Inflammatory macrophage treated with lipopolysaccharide for 4 hours (primary cell): ENCODE measurements at regions not wholly inside any gene's neighbourhood (a gene's known extent, or its start where the extent isn't known, plus 50 kb on each side); places are given as distances from the start of the nearest gene placed in this dataset.
"Not testable (repeated sequence)": the region's sequence is repeated elsewhere in the genome, so short reads cannot be mapped to it uniquely, and the experiment has no call there.

Experiments used
- DNase-seq: peaks from one replicate; pipeline ENCODE4 v3.0.0-alpha.2; 2020

DNA sequence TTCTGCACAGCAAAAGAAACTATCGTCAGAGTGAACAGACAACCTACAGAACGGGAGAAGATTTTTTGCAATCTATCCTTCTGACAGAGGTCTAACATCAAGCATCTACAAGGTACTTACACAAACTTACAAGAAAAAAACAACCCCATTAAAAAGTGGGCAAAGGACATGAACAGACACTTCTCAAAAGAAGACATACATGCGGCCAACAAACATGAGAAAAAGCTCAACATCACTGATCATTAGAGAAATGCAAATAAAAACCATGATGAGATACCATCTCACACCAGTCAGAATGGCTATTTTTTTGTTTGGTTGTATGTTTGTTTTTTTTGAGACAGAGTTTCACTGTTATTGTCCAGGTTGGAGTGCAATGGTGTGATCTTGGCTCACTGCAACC is 131.5 kb upstream of the MED13 start:
- DNase-seq: not testable (repeated sequence)

DNA sequence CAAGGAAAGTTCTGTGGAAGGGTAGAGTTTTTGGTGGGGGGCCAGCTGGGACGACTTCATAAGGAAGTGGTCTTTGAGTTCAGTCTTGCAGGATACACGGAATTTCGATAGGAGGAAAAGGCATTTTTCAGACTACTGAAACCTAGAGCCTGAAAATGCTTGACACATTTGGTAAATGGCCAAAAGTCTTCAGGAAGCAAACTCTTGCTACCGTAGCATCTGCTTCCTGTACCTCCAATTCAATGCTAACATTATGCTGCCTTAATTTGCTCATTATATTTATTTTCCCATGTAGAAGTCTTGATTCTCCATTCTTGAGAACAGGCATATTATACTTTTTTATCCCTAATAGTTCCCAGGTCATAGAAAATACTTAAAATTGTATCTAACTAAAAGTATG is 129.3 kb upstream of the MED13 start:
- no peak for DNase-seq

DNA sequence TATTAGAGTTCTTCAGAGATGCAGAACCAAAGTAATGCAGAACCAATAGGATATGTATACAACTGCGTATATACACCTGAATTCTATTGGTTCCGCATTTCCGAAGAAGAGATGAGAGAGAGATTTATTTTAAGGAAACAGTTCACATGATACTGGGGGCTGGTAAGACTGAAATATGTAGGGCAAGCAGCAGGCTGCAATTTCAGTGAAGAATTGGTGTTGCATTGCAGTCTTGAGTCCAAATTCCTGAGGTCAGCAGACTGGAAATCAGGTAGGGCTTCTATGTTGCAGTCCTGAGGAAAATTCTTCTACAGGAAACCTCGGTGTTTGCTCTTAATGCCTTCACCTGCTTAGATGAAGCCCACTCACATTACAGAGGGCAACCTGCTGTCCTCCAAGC is 128.2 kb upstream of the MED13 start:
- DNase-seq: no peak

DNA sequence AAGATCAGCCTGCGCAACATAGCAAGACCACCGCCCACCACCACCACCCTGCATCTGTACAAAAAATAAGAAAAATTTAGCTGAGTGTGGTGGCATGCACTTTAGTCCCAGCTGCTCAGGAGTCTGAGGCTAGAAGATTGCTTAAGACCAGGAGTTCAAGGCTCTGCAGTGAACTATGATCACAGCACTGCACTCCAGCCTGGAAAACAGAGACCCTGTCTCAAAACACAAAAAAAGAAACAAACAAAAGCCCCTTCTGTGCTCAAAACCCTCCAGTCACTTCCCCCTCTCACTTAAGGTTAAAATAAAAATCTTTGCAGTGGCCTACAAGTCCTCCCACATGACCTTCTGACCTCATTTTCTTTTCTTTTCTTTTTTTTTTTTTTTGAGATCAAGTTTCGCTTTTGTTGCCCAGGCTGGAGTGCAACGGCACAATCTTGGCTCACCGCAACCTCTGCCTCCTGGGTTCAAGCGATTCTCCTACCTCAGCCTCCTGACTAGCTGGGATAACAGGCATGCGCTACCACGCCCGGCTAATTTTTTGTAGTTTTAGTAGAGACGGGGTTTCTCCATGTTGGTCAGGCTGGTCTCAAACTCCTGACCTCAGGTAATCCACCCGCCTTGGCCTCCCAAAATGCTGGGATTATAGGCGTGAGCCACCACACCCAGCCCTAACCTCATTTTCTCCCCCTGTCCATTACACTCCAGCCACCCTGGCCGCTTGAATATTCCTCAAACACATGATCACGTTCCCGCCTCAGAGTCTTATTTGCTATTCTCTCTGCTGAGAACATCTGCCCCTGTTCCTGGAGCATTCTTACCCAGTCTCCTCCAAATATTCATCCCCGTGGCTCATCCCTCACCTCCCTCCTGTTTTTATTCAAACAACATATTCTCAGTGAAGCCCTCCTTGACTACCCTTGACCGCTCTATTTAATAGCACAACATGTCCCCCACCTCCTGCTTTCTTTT is 126.6 kb upstream of the MED13 start:
- peak; percentile 44 for DNase-seq

DNA sequence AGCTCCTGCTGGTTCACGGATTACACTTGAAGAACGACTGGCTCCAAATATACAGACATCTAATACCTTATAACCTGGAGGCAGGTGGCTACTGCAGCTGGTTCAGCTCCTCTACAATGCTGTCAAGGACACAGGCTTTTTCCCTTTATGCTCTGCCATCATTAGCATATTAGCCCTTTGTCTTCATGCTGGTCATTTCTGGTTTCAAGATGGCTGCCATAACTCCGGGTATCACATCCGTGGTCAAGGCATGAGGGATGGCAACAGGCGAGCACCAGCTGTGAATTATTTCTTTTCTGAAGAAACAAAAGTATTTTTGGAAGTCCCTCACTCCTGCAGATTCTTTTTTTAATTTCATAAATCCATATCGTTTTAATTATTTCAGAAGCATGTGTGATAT is 124.3 kb upstream of the MED13 start:
- no peak for DNase-seq

DNA sequence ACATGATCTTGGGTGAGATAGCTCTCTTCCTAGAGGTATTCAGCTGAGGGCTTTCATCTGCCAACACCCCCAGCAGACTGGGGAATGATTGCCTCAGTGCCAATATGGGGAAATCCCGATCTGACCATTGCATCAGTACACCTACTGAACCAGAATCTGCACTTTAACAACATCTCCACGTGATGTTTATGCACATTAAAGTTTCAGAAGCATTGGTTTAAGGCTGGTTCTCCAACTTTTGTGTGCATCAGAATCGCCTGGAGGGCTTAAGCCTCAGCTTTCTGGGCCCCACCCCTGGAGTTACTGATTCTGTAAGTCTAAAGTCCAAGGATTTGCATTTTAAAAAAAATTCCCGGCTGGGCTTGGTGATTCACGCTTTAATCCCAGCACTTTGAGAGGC is 123.6 kb upstream of the MED13 start:
- DNase-seq: peak; percentile 55

DNA sequence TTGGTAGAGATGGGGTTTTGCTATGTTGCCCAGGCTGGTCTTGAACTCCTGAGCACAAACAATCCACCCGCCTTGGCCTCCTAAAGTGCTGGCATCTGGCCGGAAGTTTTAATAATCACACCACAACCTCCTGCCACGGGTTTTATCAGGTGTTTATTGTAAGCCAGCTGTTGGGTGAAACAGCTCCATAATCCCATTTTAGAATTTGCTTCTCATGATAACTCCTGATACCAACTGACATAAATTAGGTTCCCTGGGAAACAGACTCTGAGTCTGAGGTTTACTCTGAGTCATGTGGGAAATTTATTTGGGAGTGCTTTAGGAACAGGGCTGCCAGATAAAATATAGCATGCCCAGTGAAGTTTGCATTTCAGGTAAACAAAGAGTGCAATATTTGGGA is 122.6 kb upstream of the MED13 start:
- DNase-seq: no peak

DNA sequence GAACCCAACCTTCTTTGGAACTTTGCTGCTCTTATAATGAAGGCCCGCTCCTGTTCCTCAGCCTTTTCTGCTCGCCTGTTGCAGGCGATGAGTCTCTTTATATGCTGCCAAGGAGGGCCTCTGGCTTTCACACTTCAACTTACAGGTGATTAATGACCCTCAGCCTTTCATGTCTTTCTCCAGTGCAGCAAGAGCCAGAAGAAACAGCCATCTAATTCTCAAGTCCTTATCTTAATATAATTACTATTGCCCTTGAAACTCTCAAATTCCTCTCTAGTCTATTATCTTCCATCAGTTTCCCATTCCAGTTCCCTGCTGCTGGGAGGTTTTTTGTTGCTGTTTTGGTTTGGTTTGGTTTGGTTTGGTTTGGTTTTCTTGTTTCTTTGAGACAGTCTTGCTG is 121.8 kb upstream of the MED13 start:
- DNase-seq: no peak

DNA sequence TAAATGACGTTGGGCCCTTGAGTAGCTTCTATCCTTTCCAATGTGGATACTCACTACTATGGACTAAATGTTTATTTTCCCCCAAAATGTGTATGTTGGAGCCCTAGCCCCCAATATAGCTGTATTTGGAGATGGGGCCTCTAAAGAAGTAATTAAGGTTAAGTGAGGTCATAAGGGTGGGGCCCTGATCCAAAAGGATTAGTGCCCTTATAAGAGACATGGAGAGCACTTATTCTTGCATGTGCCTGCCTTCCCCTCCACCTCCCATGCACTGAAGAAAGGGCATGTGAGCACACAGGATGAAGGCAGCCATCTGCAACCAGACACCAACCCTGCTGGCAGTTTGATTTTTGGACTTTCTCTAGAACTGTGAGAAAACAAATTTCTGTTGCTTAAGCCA is 115.7 kb upstream of the MED13 start:
- DNase-seq: no peak

DNA sequence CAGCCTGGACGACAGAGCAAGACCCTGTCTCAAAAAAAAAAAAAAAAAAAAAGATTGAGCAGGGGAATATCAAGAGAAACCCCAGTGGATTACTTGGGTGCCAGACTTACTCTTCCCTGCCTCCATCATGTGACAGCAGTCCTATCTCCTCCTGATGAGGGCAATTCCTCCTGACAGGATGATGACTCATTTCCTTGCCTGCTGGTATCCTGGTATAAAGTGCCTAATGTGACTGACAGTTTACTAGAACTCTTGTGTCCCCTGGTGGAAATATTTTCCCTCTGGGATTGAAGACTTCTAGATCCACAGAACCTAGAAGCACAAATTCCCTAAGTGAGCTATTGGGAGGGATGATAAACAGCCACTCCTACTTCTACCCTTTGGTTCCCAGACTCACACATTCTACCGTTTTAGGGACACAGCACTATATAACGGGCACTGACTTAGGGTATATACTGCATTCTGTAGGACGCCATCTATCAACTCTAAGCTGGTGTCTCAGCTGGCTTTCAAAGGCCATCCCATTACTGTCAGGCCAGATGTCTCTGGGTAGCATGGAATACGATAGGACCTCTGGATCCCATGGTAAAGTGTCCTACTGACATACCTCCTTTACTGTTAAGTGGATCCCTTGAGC is 114.6 kb upstream of the MED13 start:
- DNase-seq: peak; percentile 80

DNA sequence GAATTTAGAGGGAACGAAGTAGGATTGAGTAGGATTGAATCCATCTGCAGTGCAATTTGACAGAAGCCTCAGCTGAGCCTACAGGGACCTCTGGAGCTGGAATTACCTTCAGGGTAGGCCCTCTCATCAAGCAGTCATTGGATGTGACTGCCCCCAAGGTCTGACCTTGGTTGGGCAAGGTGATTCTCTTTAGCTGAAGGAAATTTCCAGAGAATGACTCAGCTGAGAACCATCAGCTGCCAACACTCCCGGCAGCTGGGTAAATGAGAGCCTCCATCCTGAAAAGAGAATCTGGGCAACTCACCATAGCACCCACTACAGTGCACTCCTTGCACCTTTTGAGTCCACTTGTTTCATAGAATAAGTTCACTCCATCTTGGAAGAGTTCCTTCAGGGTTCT is 113.5 kb upstream of the MED13 start:
- peak; percentile 44 for DNase-seq

DNA sequence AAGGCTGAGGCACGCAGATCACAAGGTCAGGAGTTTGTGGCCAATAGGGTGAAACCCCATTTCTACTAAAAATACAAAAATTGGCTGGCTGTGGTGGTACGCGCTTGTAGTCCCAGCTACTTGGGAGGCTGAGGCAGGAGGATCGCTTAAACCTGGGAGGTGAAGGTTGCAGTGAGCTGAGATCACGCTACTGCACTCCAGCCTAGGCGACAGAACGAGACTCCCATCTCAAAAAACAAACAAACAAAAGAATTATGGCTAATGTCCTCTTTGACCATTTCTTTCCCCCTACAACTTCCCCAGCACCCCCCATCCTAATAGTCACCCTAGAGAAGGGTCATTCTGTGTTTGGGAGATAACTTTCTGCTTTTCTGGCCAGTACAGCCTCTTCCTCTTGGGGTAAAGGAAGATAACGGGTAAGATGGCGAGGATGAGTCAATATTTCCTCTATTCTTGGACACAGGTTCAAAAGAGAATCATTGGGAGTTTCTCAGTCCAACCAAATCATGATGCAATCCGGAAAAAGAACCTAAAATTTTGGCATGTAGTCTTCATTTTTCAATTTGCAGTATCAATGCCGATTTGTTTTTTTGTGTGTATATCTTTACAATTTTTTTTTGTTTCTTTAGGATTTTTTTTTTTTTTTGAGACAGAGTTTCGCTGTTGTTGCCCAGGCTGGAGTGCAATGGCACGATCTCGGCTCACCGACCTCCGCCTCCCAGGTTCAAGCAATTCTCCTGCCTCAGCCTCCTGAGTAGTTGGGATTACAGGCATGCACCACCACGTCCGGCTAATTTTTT is 107.6 kb upstream of the MED13 start:
- DNase-seq: peak; percentile 82

DNA sequence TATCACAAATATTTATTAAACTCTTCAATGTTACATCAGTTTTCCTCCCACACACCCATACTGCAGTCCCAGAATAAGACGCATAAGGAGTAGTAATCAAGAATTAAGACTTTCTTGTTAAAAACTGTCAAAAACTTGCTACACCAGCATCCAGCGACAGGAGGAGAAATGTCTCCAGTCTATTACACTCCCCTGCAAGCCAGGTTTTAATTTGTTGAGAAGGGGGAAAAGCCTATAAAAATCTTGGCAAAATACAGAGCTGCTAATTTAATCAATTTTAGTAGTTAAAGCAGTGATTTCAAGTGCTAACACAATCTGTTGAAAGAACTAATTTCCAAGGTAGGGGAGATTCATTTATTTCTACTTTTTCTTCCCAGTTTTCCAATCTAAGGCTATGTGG is 102.0 kb upstream of the MED13 start:
- DNase-seq: no peak

DNA sequence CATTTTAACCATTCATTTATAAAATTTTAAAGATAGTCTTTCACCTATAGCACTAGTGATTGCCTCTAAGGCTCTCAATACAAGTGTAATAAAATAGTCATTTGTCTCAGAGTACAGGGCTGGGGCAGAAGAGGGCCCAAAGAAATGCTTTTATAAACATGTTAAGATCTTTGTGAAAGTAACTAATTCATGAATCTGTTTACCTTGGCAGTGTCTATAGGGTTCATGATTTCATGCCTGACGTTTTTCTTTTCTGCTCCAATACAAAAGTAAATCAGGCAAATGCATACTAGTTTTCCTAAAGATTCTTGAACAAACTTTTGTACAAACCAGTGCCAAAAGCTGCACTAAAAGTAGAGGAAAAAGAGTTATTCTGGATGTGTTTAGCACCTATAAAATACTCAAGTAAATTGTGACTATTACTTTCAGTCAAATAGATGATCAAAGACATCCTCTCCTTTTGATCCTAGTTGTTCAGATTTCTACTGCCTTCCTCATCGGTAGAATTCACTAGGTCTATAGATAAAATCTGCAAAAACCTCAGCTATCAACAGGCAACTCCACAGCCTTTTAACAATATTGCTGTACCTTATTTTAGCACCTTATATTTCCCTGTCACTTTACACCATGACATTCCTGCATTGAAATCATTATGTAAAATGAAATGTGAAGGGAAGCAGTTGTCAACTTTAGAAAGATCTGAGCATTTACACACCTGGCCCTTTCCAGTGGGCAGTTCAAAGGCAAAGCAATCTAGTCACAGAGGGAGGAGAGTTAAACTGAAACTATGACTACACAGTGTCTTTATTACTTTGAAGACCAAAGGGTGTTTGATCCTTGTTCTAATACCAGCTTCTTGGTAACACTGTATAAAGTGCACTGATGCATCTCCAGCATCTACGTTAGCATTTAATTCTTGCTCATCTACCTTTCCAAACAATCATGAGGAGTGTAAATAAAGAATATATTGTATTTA is 100.0 kb upstream of the MED13 start:
- no peak for DNase-seq

DNA sequence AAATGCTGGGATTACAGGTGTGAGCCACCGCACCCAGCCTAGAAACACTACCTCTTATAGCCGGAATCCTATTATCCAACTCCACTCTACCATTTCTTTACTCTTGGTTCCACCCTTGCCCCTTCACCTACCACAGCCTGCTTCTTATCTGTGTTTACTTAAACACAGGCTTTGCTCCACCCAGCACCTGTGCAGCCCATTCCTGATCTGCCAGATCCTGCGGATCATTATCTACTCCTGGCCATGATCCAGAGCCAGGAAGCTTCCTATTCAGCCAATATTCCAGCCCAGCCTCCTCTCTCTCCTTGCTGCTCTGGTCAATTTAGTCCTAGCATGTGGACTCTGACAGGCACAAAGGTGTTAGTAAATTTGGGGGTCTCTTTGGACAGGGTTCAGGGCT is 98.8 kb upstream of the MED13 start:
- DNase-seq: no peak

DNA sequence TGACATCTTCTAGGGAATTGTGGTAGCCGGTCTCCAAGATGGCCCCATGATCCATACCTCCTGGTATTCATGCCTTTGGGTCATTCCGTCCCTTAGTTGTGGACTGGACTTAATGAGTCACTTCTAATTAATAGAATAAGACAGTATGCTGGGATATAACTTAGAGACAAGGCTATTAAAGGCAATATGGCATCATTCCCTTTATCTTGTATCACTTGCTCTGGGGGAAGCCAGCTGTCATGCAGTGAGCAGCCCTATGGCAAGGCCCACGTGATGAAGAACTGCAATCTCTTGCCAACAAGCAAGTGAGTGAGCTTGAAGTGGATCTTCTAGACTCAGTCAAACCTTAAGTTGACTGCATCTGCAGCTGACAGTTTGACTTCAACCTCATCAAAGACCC is 97.8 kb upstream of the MED13 start:
- no peak for DNase-seq

DNA sequence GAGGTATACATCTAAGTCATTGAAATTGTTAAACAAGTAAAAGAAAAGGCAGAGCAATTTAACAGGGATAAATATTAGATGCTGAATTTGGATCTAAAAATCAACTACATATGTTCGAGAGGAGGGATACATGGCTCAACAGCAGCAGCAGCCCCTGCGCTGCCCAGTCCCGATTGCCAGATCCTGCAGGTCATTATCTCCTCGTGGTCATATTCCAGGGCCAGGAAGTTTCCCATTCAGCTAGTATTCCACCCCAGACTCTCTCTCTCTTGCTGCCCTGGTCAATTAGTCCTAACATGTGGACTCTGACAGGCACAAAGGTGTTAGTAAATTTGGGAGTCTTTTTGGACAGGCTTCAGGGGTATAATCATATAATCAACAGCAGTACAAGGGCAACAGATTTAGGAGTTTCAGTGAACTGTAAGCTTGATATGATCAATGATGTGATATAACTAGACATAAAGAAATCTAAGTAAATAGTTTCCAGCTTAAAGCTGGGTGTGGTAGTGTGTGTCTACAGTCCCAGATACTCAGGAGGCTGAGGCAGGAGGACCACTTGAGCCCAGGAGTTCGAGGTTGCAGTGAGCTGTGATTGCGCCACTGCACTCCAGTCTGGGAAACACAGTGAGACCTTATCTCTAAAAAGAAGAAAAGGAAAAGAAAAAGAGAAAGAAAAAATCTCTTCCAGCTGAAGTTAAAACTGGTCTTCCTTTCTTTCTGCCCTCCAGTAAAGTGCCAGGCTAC is 96.5 kb upstream of the MED13 start:
- DNase-seq: no peak

DNA sequence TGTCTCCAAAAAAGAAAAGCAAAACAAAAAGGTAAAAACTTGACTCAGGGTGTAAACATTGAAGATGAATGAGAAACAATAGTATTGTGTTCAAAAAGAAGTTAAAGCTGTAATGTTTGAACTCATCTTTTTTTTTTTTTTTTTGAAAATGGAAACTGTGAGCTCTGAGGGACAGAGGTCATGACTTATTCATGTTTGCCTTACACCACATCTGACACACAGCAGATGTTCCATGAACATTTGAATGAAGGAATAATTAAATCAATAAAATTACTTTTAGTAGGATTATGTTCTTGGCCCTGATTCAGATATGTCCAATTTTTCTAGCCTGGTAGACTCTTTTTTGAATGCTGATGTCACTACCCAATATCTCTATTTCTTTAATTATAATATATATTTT is 95.7 kb upstream of the MED13 start:
- DNase-seq: no peak

DNA sequence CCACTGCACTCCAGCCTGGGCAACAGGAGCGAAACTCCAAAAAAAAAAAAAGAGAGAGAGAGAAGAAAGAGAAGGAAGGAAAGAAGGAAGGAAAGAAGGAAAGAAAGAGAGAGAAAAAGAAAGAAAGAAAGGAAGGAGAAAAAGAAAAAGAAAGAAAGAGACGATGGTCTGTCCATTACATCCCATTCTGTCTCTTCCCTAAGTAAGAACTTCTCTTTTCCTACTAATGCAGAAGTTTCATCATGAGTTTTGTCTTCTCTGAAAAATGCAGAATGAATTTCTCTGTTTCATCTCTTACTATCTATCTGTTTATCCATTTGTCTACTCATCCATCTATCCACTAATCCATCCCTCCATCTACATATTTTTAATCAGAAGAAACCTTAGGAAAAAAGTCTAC is 94.9 kb upstream of the MED13 start:
- peak; percentile 39 for DNase-seq

DNA sequence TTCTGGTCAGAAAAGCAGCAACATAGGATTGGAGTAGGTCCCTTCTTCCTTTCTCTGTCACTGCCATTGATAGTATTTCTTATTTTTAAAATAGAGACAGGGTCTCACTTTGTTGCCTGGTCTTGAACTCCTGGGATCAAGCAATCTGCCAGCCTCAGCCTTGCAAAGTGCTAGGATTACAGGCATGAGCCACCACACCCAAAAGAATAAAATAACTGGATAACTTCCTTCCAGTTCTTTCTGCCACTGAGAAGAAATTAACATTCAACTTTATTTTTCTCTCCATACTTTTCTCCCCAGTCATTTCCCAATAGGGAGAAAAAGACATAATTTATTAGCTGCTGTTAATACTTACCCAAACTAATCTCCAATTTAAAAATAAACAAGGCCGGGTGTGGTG is 91.9 kb upstream of the MED13 start:
- DNase-seq: no peak

DNA sequence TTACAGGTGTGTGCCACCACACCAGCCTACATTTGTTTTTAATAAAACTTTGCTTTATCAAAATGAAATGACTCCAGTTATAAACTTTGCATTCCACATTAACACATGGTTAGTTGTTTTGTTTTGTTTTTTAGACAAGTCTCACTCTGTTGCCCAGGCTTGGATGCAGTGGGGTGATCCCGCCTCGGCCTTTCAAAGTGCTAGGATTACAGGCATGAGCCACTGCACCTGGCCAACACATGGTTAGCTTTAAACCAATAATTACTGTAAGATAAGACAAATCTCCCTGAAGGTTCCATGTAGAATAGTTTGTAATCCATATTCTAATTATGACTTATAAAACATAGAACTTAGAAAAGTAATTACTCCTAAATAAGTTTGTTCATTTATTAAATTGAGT is 89.8 kb upstream of the MED13 start:
- no peak for DNase-seq

DNA sequence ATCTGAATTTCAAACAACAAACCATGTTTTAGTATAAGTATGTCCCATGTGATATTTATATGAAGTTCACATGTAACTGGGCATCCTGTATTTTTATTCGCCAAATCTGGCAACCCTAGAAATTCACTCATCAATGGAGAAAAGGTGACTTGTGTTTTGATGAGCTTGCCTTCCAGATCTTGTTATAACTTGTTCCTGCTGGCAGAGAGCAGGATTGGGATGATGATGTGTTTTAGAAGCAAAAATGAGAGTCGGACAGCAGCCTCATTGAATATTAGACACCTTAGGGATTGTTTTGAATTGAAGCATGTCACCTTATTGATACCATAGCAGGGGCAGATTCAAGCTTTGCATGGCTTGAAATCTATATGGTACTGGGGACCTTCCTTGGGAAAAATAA is 85.4 kb upstream of the MED13 start:
- no peak for DNase-seq
